Heart left ventricle (tissue), 16 donors: ENCODE measurements at regions not wholly inside any gene's neighbourhood (a gene's known extent, or its start where the extent isn't known, plus 50 kb on each side); places are given as distances from the start of the nearest gene placed in this dataset.

ENCODE experiments used
- ATAC-seq, 4 donors: fragments of 200-7000 bp; cut with Tn5 transposase; one replicate each; pipeline ENCODE4 v1.9.1; 2020 to 2022; ENCODE audit warnings: moderate library complexity in 4 of 4, mild to moderate bottlenecking in 3 of 4, moderate number of reproducible peaks in 1 of 4
- DNase-seq, 5 donors: peaks; one replicate each; pipeline ENCODE4 v3.0.0-alpha.2; 2020
- H3K27ac ChIP-seq, 12 donors: fragments of 200-600 bp; sonication (generic) in 4 of 12; one replicate each; pipeline versions ENCODE4 v1.5.0 to v1.8.0; 2016 to 2022; ENCODE audit warnings: mild to moderate bottlenecking in 2 of 12
- H3K27me3 ChIP-seq, 9 donors: fragments of 200-600 bp; sonication (generic) in 2 of 9; one replicate each; pipeline versions ENCODE4 v1.5.1 to v1.8.0; 2016 to 2022; ENCODE audit warnings: mild to moderate bottlenecking in 3 of 9
- H3K36me3 ChIP-seq, 9 donors: fragments of 200-600 bp; sonication (generic) in 2 of 9; one replicate each; pipeline versions ENCODE4 v1.5.0 to v1.8.0; 2018 to 2022; ENCODE audit warnings: mild to moderate bottlenecking in 2 of 9
- H3K4me1 ChIP-seq, 12 donors: fragments of 200-600 bp; sonication (generic) in 4 of 12; one replicate each; pipeline versions ENCODE4 v1.5.0 to v1.8.0; 2016 to 2022; ENCODE audit warnings: mild to moderate bottlenecking in 3 of 12
- H3K4me3 ChIP-seq, 12 donors: fragments of 200-600 bp; sonication (generic) in 4 of 12; one replicate each; pipeline versions ENCODE4 v1.5.0 to v1.8.0; 2017 to 2022; ENCODE audit warnings: mild to moderate bottlenecking in 9 of 12, moderate library complexity in 4 of 12
- H3K9me3 ChIP-seq, 12 donors: fragments of 200-600 bp; sonication (generic) in 4 of 12; one replicate each; pipeline versions ENCODE4 v1.5.0 to v1.8.0; 2016 to 2022; ENCODE audit warnings: mild to moderate bottlenecking in 1 of 12
- CTCF ChIP-seq, 12 donors: fragments of 200-600 bp; sonication (generic) in 4 of 12; IDR thresholded peaks; one replicate each; pipeline versions ENCODE4 v1.5.0 to v1.8.0; 2018 to 2022; ENCODE audit warnings: antibody characterized with exemption in 12 of 12, mild to moderate bottlenecking in 5 of 12
- POLR2A ChIP-seq, 2 donors: fragments of 450-650 bp; IDR thresholded peaks; one replicate each; pipeline ENCODE4 v1.6.1; 2017; ENCODE audit warnings: antibody characterized with exemption in 2 of 2, mild to moderate bottlenecking in 2 of 2, moderate library complexity in 2 of 2
- WGBS, 4 donors: extraction: QIAGEN DNeasy Blood & Tissue Kit in 2 of 4; methylation state at CpG; one replicate each; pipeline versions ENCODE4 v1.1.5 to v1.1.7; 2013 to 2018; 5-methylcytosine and 5-hydroxymethylcytosine counted together
- intact Hi-C, 10 donors: fragments of 100-400 bp; cut with DNase I; formaldehyde crosslinking; loops; one replicate each; pipeline versions ENCODE4 v1.11.1 to v1.14.2; 2022
- donor health status: ischemic (EF 13 %, LVEDD 7.1; RV severe dilation, severe dysfunction).
- donor health status: healthy with polysubstance abuse.
- donor health status: DM: no; HTN: yes; CAD: no.
- donor health status: DM: no; HTN: no; CAD: no.
- donor health status: ischemic (EF 25% LVEDD 6.9; RV normal size, moderate dysfunction).
- donor health status: ischemic (EF 25% LVEDD 5.7; RV mildly dilated, moderate dysfunction).
- donor health status: healthy.
- donor health status: DM: yes; HTN: yes; CAD: no.
- donor health status: ischemic (EF 35%, LVEDD 5.7; RV mildly dilated, moderate dysfunction).
- donor health status: nonischemic (EF 11% LVEDD 7.7; RV severe dilation, severe dysfunction).
- donor health status: DM: yes; HTN: yes; CAD: no.
- donor health status: PGD.
- donor health status: ischemic (EF 29% LVEDD 5.4; RV normal size, mild dysfunction).
- donor health status: nonischemic (EF 23%, LVEDD 6.1; RV moderate dilation, normal function).

GRCh38 chr2:111673526-111673925 is 210.5 kb downstream of the ANAPC1 start:
- intact Hi-C loops, result no loop called here
- ATAC-seq (no peak), DNase-seq (no peak)
- Histone ChIP-seq H3K36me3 (no peaks in the 10 kb centered on the region), H3K27me3 (no peaks in the 10 kb centered on the region), H3K4me1 (peaks cover 0 to 46% (median 0%) of the 10 kb centered on the region in 12 donors), H3K4me3 (no peak overlapping the region), H3K9me3 (no peaks in the 10 kb centered on the region), H3K27ac (no peak overlapping the region)
- TF ChIP-seq CTCF (IDR thresholded peaks at IDR 0.05), result no peak
- TF ChIP-seq POLR2A (IDR thresholded peaks at IDR 0.05), result no peak
- 45 to 60% (median 57%) methylated on average over 4 of the region's 4 CpGs for WGBS, 4 donors

- no peak for DNase-seq
- H3K27me3 ChIP-seq, result no peaks in the 10 kb centered on the region
- no peak overlapping the region for H3K4me3 ChIP-seq
- intact Hi-C loops, result no loop called here
- TF ChIP-seq CTCF (IDR thresholded peaks at IDR 0.05) (no peak), POLR2A (IDR thresholded peaks at IDR 0.05) (no peak)
- peak in 2 of 4 donors; percentile 62 to 67 for ATAC-seq
- H3K36me3 ChIP-seq, result no peaks in the 10 kb centered on the region
- no peaks in the 10 kb centered on the region for H3K9me3 ChIP-seq
- H3K4me1 ChIP-seq, result peaks cover 0 to 49% (median 0%) of the 10 kb centered on the region in 12 donors
- H3K27ac ChIP-seq, result peak overlapping the region in 2 of 12 donors; percentile 26 to 83
- 88 to 89% (median 88%) methylated on average over 10 of the region's 10 CpGs for WGBS, 4 donors
Measured at GRCh38 chr2:111675419-111676194, 208.4 kb downstream of the ANAPC1 start.

GRCh38 chr2:111676291-111676822 is 207.6 kb downstream of the ANAPC1 start:
- Histone ChIP-seq H3K36me3 (no peaks in the 10 kb centered on the region), H3K4me3 (no peak overlapping the region), H3K9me3 (no peaks in the 10 kb centered on the region), H3K27me3 (no peaks in the 10 kb centered on the region), H3K4me1 (peaks cover 0 to 43% (median 0%) of the 10 kb centered on the region in 12 donors), H3K27ac (peak overlapping the region in 1 of 12 donors; percentile 83)
- TF ChIP-seq POLR2A (IDR thresholded peaks at IDR 0.05), result no peak
- TF ChIP-seq CTCF (IDR thresholded peaks at IDR 0.05), result no peak
- ATAC-seq (no peak), DNase-seq (no peak)
- 78 to 87% (median 82%) methylated on average over 4 of the region's 4 CpGs for WGBS, 4 donors
- intact Hi-C loops, result no loop called here

GRCh38 chr2:111678161-111678560 is 205.8 kb downstream of the ANAPC1 start:
- no peak for ATAC-seq
- WGBS, 4 donors, result 61 to 74% (median 69%) methylated on average over 7 of the region's 7 CpGs

More at GRCh38 chr2:111678161-111678560, 205.8 kb downstream of the ANAPC1 start:
- intact Hi-C loops, result no loop called here
- H3K4me3 ChIP-seq, result no peak overlapping the region
- H3K27ac ChIP-seq, result no peak overlapping the region
- H3K27me3 ChIP-seq, result no peaks in the 10 kb centered on the region
- TF ChIP-seq POLR2A (IDR thresholded peaks at IDR 0.05) (no peak), CTCF (IDR thresholded peaks at IDR 0.05) (no peak)
- peaks cover 0 to 39% (median 0%) of the 10 kb centered on the region in 12 donors for H3K4me1 ChIP-seq
- no peak for DNase-seq
- no peaks in the 10 kb centered on the region for H3K9me3 ChIP-seq
- H3K36me3 ChIP-seq, result no peaks in the 10 kb centered on the region
